GM12873 (cell line): ENCODE measurements at regions not wholly inside any gene's neighbourhood (a gene's known extent, or its start where the extent isn't known, plus 50 kb on each side); places are given as distances from the start of the nearest gene placed in this dataset.

Experiments
- CTCF ChIP-seq: IDR thresholded peaks from 2 replicates; pipeline ENCODE4 v1.5.1; 2012; ENCODE audit warnings: low read depth, mild to moderate bottlenecking, moderate library complexity, low read length, control low read depth; ENCODE audit not compliant: insufficient read depth; ENCODE audit errors: missing control alignments

GRCh38 chr18:27619906-27620305 lies 434.8 kb upstream of the CHST9 start:
- no peak for TF ChIP-seq CTCF

- TF ChIP-seq CTCF = no peak
Measured at GRCh38 chr18:27619090-27619772, 434.1 kb upstream of the CHST9 start.

- TF ChIP-seq CTCF = no peak
Measured at GRCh38 chr18:27616324-27616723, 431.2 kb upstream of the CHST9 start.

GRCh38 chr18:27614951-27615844 lies 430.1 kb upstream of the CHST9 start:
- TF ChIP-seq CTCF = no peak

- TF ChIP-seq CTCF = no peak
Measured at GRCh38 chr18:27609221-27609620, 424.1 kb upstream of the CHST9 start.

GRCh38 chr18:27608742-27609141 lies 423.6 kb upstream of the CHST9 start:
- TF ChIP-seq CTCF = peak; percentile 52

GRCh38 chr18:27608174-27608573 lies 423.1 kb upstream of the CHST9 start:
- no peak for TF ChIP-seq CTCF
